B cell (primary cell): ENCODE measurements at regions not wholly inside any gene's neighbourhood (a gene's known extent, or its start where the extent isn't known, plus 50 kb on each side); places are given as distances from the start of the nearest gene placed in this dataset.

Experiments
- ATAC-seq: fragments of 200-7000 bp; cut with Tn5 transposase; one replicate; pipeline ENCODE4 v1.10.0; 2021; ENCODE audit warnings: low read depth, mild to moderate bottlenecking, moderate number of reproducible peaks, moderate library complexity
- CTCF ChIA-PET: fragments of 350-600 bp; sonication (Branson Sonifier 250); formaldehyde crosslinking; loops from one replicate; lab custom pipeline; 2021; ENCODE audit warnings: antibody characterized with exemption, inconsistent platforms; lab: Charles Lee
- POLR2A ChIA-PET: fragments of 350-600 bp; sonication (Branson Sonifier 250); formaldehyde crosslinking; loops from one replicate; lab custom pipeline; 2021; ENCODE audit warnings: antibody characterized with exemption; lab: Charles Lee
- DNase-seq: peaks from one replicate; pipeline ENCODE4 v3.0.0; 2013
- H2AFZ ChIP-seq: 2 replicates; pipeline ENCODE4 v1.6.1; 2012; ENCODE audit warnings: mild to moderate bottlenecking, low read depth, low read length; ENCODE audit not compliant: insufficient read depth, poor library complexity, severe bottlenecking
- H3K27ac ChIP-seq, 2 donors: 1 replicate in 1 of 2; 2 replicates in 1 of 2; pipeline ENCODE4 v1.5.1; 2012 to 2013; ENCODE audit warnings: low read length in 2 of 2, mild to moderate bottlenecking in 2 of 2, moderate library complexity in 1 of 2
- H3K27me3 ChIP-seq, 4 experiments: fragments of 200-600 bp in 1 of 4; sonication (generic) in 1 of 4; replicated peaks in 1 of 4; 1 replicate in 2 of 4; 2 replicates in 2 of 4; pipeline versions ENCODE4 v1.6.1 to v1.7.0; 2013 to 2016; ENCODE audit warnings: low read length in 3 of 4, mild to moderate bottlenecking in 2 of 4, mixed read lengths in 1 of 4, moderate library complexity in 1 of 4; ENCODE audit not compliant: insufficient read depth in 4 of 4, control insufficient read depth in 3 of 4; ENCODE audit errors: control extremely low read depth in 1 of 4
- H3K36me3 ChIP-seq, 2 experiments: replicated peaks in 1 of 2; 1 replicate in 1 of 2; 2 replicates in 1 of 2; pipeline versions ENCODE4 v1.6.1 to v1.7.1; 2013; ENCODE audit warnings: low read length in 1 of 2; ENCODE audit not compliant: insufficient read depth in 2 of 2, control insufficient read depth in 1 of 2; ENCODE audit errors: control extremely low read depth in 1 of 2, extremely low read depth in 1 of 2
- H3K4me1 ChIP-seq, 2 donors: fragments of 200-600 bp in 1 of 2; sonication (generic) in 1 of 2; 1 replicate in 1 of 2; 2 replicates in 1 of 2; pipeline versions ENCODE4 v1.5.1 to v1.6.1; 2013 to 2017; ENCODE audit warnings: low read length in 2 of 2; ENCODE audit not compliant: control insufficient read depth in 2 of 2, insufficient read depth in 2 of 2
- H3K4me2 ChIP-seq: replicated peaks from 2 replicates; pipeline ENCODE3; 2012; ENCODE audit warnings: mild to moderate bottlenecking, low read depth, low read length; ENCODE audit not compliant: poor library complexity, severe bottlenecking
- H3K4me3 ChIP-seq, 5 experiments: fragments of 200-600 bp in 1 of 5; sonication (generic) in 1 of 5; 1 replicate in 3 of 5; 2 replicates in 2 of 5; pipeline versions ENCODE4 v1.5.1 to v1.7.0; 2011 to 2016; ENCODE audit warnings: low read length in 4 of 5, mild to moderate bottlenecking in 4 of 5, low read depth in 2 of 5, control low read depth in 1 of 5, moderate library complexity in 1 of 5; ENCODE audit not compliant: insufficient read depth in 1 of 5; ENCODE audit errors: control extremely low read depth in 1 of 5, extremely low read depth in 1 of 5
- H3K79me2 ChIP-seq: fragments of 200-600 bp; sonication (generic); one replicate; pipeline ENCODE4 v1.6.0; 2016; ENCODE audit warnings: low read length; ENCODE audit not compliant: control insufficient read depth, insufficient read depth
- H3K9ac ChIP-seq: fragments of 200-600 bp; sonication (generic); 2 replicates; pipeline ENCODE4 v1.6.1; 2017; ENCODE audit warnings: mild to moderate bottlenecking, low read length, moderate library complexity
- H3K9me3 ChIP-seq, 3 donors: one replicate each; pipeline versions ENCODE4 v1.6.1 to v1.7.1; 2013; ENCODE audit warnings: low read length in 2 of 3; ENCODE audit not compliant: control insufficient read depth in 2 of 3, insufficient read depth in 1 of 3; ENCODE audit errors: control extremely low read depth in 1 of 3
- H4K20me1 ChIP-seq: 2 replicates; pipeline ENCODE4 v1.6.0; 2012; ENCODE audit warnings: mild to moderate bottlenecking, low read length; ENCODE audit not compliant: insufficient read depth, control insufficient read depth, poor library complexity, severe bottlenecking
- H3K27ac Mint-ChIP-seq: one replicate; pipeline ENCODE4 v1.8.0; 2021; ENCODE audit warnings: mixed read lengths
- H3K27me3 Mint-ChIP-seq: one replicate; pipeline ENCODE4 v1.8.0; 2021; ENCODE audit warnings: mixed read lengths
- H3K4me1 Mint-ChIP-seq: one replicate; pipeline ENCODE4 v1.8.0; 2021; ENCODE audit warnings: mixed read lengths
- H3K4me3 Mint-ChIP-seq: one replicate; pipeline ENCODE4 v1.8.0; 2021; ENCODE audit warnings: mixed read lengths
- H3K9me3 Mint-ChIP-seq: one replicate; pipeline ENCODE4 v1.8.0; 2022; ENCODE audit warnings: mixed read lengths; ENCODE audit not compliant: insufficient read depth
- CTCF ChIP-seq: fragments of 200-600 bp; IDR thresholded peaks from one replicate; pipeline ENCODE4 v1.8.0; 2022; ENCODE audit warnings: antibody characterized with exemption, mild to moderate bottlenecking
- EZH2 ChIP-seq: IDR thresholded peaks from 2 replicates; pipeline ENCODE4 v1.6.1; 2012; ENCODE audit warnings: borderline replicate concordance, low read depth, mild to moderate bottlenecking, moderate library complexity, low read length; ENCODE audit not compliant: insufficient read depth, poor library complexity, severe bottlenecking
- WGBS: methylation state at CpG from one replicate; pipeline ENCODE4 v1.1.5; 2013; ENCODE audit warnings: missing lambda C conversion rate; ENCODE audit not compliant: insufficient coverage; 5-methylcytosine and 5-hydroxymethylcytosine counted together
- intact Hi-C: fragments of 100-400 bp; cut with micrococcal nuclease; formaldehyde crosslinking; loops from one replicate; pipeline ENCODE4 v1.10.0; 2022

DNA sequence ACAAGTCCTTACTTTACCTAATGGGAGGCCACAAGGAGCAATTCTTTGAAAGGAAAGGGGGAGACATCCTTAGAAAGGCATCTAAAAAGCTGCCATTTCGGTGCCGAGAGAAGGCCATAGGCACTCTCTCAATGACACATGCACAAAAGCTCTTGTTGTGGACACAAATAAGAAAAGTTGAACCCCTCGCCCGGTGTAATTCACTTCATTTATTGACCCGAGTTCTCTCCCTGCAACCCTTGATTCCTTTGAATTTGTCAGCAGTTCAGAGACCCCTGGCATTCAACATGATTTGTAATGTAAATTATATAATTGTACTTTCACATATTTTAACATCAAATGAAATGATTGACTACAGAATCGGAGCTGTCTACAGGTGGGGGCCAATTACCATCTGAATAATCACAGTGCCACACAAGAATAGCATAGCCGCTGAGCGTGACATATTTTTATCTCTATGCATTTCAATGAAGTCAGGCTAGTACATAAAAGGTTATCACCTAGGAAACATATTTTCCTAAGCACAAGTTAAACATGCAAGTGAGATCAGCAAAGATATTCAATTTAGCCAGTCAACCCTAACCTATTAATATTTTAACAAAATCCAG lies 66.7 kb downstream of the IRX6 start:
- no peaks in the 10 kb centered on the region for H3K27me3 ChIP-seq
- H3K79me2 ChIP-seq, result no peaks in the 10 kb centered on the region
- intact Hi-C loops, result no loop called here
- Mint-ChIP-seq H3K4me3 (no peak overlapping the region), H3K27me3 (peaks cover 14% of the 10 kb centered on the region), H3K9me3 (no peaks in the 10 kb centered on the region), H3K27ac (no peak overlapping the region), H3K4me1 (no peaks in the 10 kb centered on the region)
- WGBS, result 70% methylated on average over 2 of the region's 8 CpGs
- no peaks in the 10 kb centered on the region for H4K20me1 ChIP-seq
- no peaks in the 10 kb centered on the region for H3K9me3 ChIP-seq
- ATAC-seq (no peak), DNase-seq (no peak)
- no peaks in the 10 kb centered on the region for H3K36me3 ChIP-seq
- H3K9ac ChIP-seq, result no peak overlapping the region
- H3K27ac ChIP-seq, result no peak overlapping the region
- TF ChIP-seq EZH2, result no peak
- no peak for TF ChIP-seq CTCF
- ChIA-PET CTCF (no interaction called here), POLR2A (no interaction called here)
- H3K4me2 ChIP-seq, result no peak overlapping the region
- H3K4me1 ChIP-seq, result no peaks in the 10 kb centered on the region
- H3K4me3 ChIP-seq, result no peak overlapping the region
- no peak overlapping the region for H2AFZ ChIP-seq

DNA sequence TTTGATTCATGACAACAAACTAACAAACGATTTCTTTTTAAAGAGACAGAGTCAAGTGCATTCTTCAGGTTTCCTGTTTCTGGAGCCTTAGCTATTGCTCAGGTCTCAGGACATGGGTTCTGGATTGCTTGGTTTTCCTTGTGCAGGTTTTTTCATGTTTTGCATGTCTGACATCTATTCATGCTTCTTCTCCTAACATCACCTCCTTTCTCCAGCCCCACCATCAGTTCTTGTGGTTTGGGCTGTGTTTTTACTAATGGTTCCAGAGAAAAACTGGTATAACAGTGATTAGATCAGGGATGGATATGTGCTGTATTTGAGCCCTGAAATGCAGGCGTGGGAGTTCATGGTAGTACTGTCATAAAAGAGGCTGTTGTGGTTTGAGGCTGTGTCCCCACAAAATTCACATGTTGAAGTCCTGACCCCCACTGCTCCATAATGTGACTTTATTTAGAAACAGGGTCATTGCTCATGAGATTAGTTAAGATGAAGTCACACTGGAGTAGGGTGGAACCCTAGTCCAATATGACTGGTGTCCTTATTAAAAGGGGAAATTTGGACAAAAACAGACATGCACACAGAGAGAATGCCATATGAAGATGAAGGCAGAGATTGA lies 67.9 kb downstream of the IRX6 start:
- Histone ChIP-seq H2AFZ (no peak overlapping the region), H3K4me1 (no peaks in the 10 kb centered on the region), H3K4me2 (no peak overlapping the region), H3K4me3 (no peak overlapping the region), H3K9ac (no peak overlapping the region), H3K27me3 (no peaks in the 10 kb centered on the region), H3K36me3 (no peaks in the 10 kb centered on the region), H3K9me3 (no peaks in the 10 kb centered on the region), H3K27ac (no peak overlapping the region), H4K20me1 (no peaks in the 10 kb centered on the region), H3K79me2 (no peaks in the 10 kb centered on the region)
- intact Hi-C loops, result no loop called here
- ChIA-PET CTCF (no interaction called here), POLR2A (no interaction called here)
- peaks cover 14% of the 10 kb centered on the region for H3K27me3 Mint-ChIP-seq
- no peaks in the 10 kb centered on the region for H3K4me1 Mint-ChIP-seq
- no peak overlapping the region for H3K27ac Mint-ChIP-seq
- H3K9me3 Mint-ChIP-seq, result no peaks in the 10 kb centered on the region
- 63% methylated on average over 1 of the region's 2 CpGs for WGBS
- ATAC-seq (no peak), DNase-seq (no peak)
- H3K4me3 Mint-ChIP-seq, result no peak overlapping the region
- TF ChIP-seq EZH2 (no peak), CTCF (no peak)
